HEK293 (cell line): ENCODE measurements at regions not wholly inside any gene's neighbourhood (a gene's known extent, or its start where the extent isn't known, plus 50 kb on each side); places are given as distances from the start of the nearest gene placed in this dataset.

Source experiments
- CTCF ChIA-PET: fragments of 350-600 bp; formaldehyde crosslinking; extraction: SDS; loops from one replicate; lab custom pipeline; 2021; ENCODE audit warnings: antibody characterized with exemption; lab: Yijun Ruan, JAX
- POLR2A ChIA-PET: fragments of 300-600 bp; formaldehyde crosslinking; extraction: SDS; loops from one replicate; lab custom pipeline; 2020; ENCODE audit warnings: antibody characterized with exemption, inconsistent platforms; lab: Yijun Ruan, JAX
- H3K27ac ChIP-seq: fragments of 200-500 bp; sonication (Bioruptor generic); 2 replicates; pipeline ENCODE4 v1.5.1; 2014; ENCODE audit warnings: low read depth, low read length, control low read depth, inconsistent platforms; ENCODE audit errors: extremely low read depth
- H3K36me3 ChIP-seq, 2 experiments: fragments of 200-500 bp in 1 of 2; sonication (Bioruptor generic) in 1 of 2; 1 replicate in 1 of 2; 2 replicates in 1 of 2; pipeline ENCODE4 v1.5.1; 2014 to 2017; ENCODE audit warnings: inconsistent platforms in 2 of 2, low read length in 2 of 2; ENCODE audit not compliant: control insufficient read depth in 2 of 2, insufficient read depth in 1 of 2
- H3K4me1 ChIP-seq: fragments of 200-500 bp; sonication (Bioruptor generic); 2 replicates; pipeline ENCODE4 v1.5.1; 2014; ENCODE audit warnings: mild to moderate bottlenecking, low read length, inconsistent platforms; ENCODE audit not compliant: control insufficient read depth, insufficient read depth
- H3K4me3 ChIP-seq: 2 replicates; pipeline ENCODE4 v1.5.1; 2011; ENCODE audit warnings: low read depth, mild to moderate bottlenecking, control low read depth, low read length, moderate library complexity
- H3K9me3 ChIP-seq: fragments of 200-500 bp; sonication (Bioruptor generic); 2 replicates; pipeline ENCODE4 v1.5.1; 2014; ENCODE audit warnings: low read depth, low read length, inconsistent platforms; ENCODE audit not compliant: control insufficient read depth, insufficient read depth
- FEZF1 ChIP-seq: fragments of 450-650 bp; formaldehyde crosslinking; IDR thresholded peaks from 2 replicates; pipeline ENCODE4 v1.5.1; 2016; ENCODE audit warnings: missing biosample characterization, missing genetic modification characterization
- KLF10 ChIP-seq: fragments of 450-650 bp; IDR thresholded peaks from 2 replicates; pipeline ENCODE4 v1.5.1; 2018; ENCODE audit warnings: missing biosample characterization, mild to moderate bottlenecking, missing genetic modification characterization
- MEIS1 ChIP-seq: sonication (generic); formaldehyde crosslinking; IDR thresholded peaks from 2 replicates; pipeline ENCODE4 v1.8.1; 2022; ENCODE audit warnings: missing genetic modification reagents, mild to moderate bottlenecking, borderline replicate concordance
- TRIM28 ChIP-seq: IDR thresholded peaks from 2 replicates; pipeline ENCODE4 v1.6.1; 2011; ENCODE audit warnings: low read length, control low read depth, borderline replicate concordance
- ZFP3 ChIP-seq: fragments of 450-650 bp; formaldehyde crosslinking; IDR thresholded peaks from 2 replicates; pipeline ENCODE4 v1.5.1; 2016; ENCODE audit warnings: low read depth, missing biosample characterization, missing genetic modification characterization
- ZFP41 ChIP-seq: fragments of 450-650 bp; formaldehyde crosslinking; IDR thresholded peaks from 2 replicates; pipeline ENCODE4 v1.5.1; 2016; ENCODE audit warnings: missing biosample characterization, missing genetic modification characterization, borderline replicate concordance
- ZNF146 ChIP-seq: fragments of 450-650 bp; formaldehyde crosslinking; IDR thresholded peaks from 2 replicates; pipeline ENCODE4 v1.5.1; 2016; ENCODE audit warnings: missing biosample characterization, missing genetic modification characterization
- ZNF341 ChIP-seq: fragments of 450-650 bp; formaldehyde crosslinking; IDR thresholded peaks from 2 replicates; pipeline ENCODE4; 2016; ENCODE audit warnings: low read depth, missing biosample characterization, missing genetic modification characterization
- ZNF416 ChIP-seq: fragments of 450-650 bp; formaldehyde crosslinking; IDR thresholded peaks from 2 replicates; pipeline ENCODE4 v1.5.1; 2016; ENCODE audit warnings: missing biosample characterization, missing genetic modification characterization
- ZNF585B ChIP-seq: fragments of 450-650 bp; formaldehyde crosslinking; IDR thresholded peaks from 2 replicates; pipeline ENCODE4 v1.5.1; 2016; ENCODE audit warnings: missing biosample characterization, missing genetic modification characterization
- ZNF623 ChIP-seq: fragments of 450-650 bp; formaldehyde crosslinking; IDR thresholded peaks from 2 replicates; pipeline ENCODE4 v1.5.1; 2016; ENCODE audit warnings: missing biosample characterization, missing genetic modification characterization
- ZNF76 ChIP-seq: fragments of 450-650 bp; formaldehyde crosslinking; IDR thresholded peaks from 2 replicates; pipeline ENCODE4; 2016; ENCODE audit warnings: low read depth, missing biosample characterization, missing genetic modification characterization, borderline replicate concordance
- TF ChIP-seq, protein P1 (sequence below): fragments of 450-650 bp; formaldehyde crosslinking; conservative IDR thresholded peaks from 2 replicates; pipeline ENCODE4 v1.5.1; 2016; ENCODE audit warnings: low read depth, missing biosample characterization, missing genetic modification characterization
- TF ChIP-seq, protein P2 (sequence below): fragments of 450-650 bp; formaldehyde crosslinking; IDR thresholded peaks from 2 replicates; pipeline ENCODE4 v1.5.1; 2017; ENCODE audit warnings: missing biosample characterization, missing genetic modification characterization
- TF ChIP-seq, protein P3 (sequence below): fragments of 450-650 bp; formaldehyde crosslinking; IDR thresholded peaks from 2 replicates; pipeline ENCODE4 v1.5.1; 2016; ENCODE audit warnings: missing biosample characterization, missing genetic modification characterization
- TF ChIP-seq, protein P4 (sequence below): fragments of 450-650 bp; formaldehyde crosslinking; IDR thresholded peaks from 2 replicates; pipeline ENCODE4 v1.5.1; 2016; ENCODE audit warnings: missing biosample characterization, missing genetic modification characterization, low read depth

DNA sequence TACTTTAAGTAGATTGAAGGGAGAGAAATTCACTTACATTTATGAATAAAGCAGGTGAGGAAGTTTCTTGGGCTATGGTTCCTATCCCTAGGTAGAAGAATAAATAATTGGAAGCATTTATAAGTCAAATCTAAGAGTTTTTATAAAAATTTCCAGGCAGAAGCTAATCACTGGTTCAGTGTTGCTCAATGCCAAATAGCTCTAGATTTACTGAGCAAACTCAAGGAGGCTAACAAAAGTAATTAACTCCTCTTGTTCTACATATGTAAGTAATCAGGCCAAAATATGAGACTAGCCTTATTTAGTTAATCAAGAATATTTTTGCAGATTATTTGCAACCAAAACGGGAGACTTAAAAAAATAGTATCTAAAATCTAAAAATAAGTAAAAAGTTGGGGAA lies 472.3 kb downstream of the PLK2 start (continued):
- TF ChIP-seq, protein P1, sequence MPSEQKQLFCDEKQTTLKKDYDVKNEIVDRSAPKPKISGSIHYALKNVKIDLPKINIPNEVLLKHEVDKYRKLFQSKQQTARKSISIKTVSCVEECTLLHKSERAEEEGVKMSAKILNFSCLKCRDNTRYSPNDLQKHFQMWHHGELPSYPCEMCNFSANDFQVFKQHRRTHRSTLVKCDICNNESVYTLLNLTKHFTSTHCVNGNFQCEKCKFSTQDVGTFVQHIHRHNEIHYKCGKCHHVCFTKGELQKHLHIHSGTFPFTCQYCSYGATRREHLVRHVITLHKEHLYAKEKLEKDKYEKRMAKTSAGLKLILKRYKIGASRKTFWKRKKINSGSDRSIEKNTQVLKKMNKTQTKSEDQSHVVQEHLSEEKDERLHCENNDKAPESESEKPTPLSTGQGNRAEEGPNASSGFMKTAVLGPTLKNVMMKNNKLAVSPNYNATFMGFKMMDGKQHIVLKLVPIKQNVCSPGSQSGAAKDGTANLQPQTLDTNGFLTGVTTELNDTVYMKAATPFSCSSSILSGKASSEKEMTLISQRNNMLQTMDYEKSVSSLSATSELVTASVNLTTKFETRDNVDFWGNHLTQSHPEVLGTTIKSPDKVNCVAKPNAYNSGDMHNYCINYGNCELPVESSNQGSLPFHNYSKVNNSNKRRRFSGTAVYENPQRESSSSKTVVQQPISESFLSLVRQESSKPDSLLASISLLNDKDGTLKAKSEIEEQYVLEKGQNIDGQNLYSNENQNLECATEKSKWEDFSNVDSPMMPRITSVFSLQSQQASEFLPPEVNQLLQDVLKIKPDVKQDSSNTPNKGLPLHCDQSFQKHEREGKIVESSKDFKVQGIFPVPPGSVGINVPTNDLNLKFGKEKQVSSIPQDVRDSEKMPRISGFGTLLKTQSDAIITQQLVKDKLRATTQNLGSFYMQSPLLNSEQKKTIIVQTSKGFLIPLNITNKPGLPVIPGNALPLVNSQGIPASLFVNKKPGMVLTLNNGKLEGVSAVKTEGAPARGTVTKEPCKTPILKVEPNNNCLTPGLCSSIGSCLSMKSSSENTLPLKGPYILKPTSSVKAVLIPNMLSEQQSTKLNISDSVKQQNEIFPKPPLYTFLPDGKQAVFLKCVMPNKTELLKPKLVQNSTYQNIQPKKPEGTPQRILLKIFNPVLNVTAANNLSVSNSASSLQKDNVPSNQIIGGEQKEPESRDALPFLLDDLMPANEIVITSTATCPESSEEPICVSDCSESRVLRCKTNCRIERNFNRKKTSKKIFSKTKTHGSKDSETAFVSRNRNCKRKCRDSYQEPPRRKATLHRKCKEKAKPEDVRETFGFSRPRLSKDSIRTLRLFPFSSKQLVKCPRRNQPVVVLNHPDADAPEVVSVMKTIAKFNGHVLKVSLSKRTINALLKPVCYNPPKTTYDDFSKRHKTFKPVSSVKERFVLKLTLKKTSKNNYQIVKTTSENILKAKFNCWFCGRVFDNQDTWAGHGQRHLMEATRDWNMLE (tag by site-specific recombination), result no peak
- TF ChIP-seq ZNF585B (tag by site-specific recombination) (no peak), ZFP3 (tag by site-specific recombination) (no peak), MEIS1 (CRISPR knock-in tag) (no peak)

DNA sequence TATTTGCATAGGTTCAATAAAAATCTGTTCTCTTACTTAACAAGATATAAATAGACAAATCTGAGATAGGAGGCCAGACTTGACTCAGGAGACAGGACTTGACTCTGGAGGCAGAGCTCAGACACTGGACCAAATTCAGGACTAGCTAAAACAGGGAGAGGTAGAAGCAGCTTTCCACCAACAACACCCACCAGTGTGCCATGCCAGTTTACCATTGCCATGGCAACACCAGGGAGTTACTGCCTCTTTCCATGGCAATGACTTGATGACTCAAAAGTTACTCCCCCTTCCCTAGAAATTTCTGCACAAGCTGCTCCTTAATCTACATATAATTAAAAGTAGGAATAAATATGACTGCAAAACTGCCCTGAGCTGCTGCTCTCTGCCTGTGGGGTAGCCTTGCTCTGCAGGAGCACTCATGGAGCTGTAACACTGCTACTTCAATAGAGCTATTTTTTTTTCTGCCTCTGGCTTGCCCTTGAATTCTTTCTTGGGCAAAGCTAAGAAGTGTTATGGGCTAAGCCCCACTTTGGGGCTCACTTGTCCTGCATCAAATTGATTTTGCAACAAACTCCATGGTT lies 473.0 kb downstream of the PLK2 start:
- Histone ChIP-seq H3K4me3 (no peak overlapping the region), H3K9me3 (no peaks in the 10 kb centered on the region), H3K36me3 (no peaks in the 10 kb centered on the region), H3K4me1 (no peaks in the 10 kb centered on the region), H3K27ac (no peak overlapping the region)
- TF ChIP-seq, protein P2, sequence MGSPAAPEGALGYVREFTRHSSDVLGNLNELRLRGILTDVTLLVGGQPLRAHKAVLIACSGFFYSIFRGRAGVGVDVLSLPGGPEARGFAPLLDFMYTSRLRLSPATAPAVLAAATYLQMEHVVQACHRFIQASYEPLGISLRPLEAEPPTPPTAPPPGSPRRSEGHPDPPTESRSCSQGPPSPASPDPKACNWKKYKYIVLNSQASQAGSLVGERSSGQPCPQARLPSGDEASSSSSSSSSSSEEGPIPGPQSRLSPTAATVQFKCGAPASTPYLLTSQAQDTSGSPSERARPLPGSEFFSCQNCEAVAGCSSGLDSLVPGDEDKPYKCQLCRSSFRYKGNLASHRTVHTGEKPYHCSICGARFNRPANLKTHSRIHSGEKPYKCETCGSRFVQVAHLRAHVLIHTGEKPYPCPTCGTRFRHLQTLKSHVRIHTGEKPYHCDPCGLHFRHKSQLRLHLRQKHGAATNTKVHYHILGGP, result no peak
- TF ChIP-seq ZFP41, result no peak
- no peak for TF ChIP-seq ZNF416
- TF ChIP-seq, protein P3, sequence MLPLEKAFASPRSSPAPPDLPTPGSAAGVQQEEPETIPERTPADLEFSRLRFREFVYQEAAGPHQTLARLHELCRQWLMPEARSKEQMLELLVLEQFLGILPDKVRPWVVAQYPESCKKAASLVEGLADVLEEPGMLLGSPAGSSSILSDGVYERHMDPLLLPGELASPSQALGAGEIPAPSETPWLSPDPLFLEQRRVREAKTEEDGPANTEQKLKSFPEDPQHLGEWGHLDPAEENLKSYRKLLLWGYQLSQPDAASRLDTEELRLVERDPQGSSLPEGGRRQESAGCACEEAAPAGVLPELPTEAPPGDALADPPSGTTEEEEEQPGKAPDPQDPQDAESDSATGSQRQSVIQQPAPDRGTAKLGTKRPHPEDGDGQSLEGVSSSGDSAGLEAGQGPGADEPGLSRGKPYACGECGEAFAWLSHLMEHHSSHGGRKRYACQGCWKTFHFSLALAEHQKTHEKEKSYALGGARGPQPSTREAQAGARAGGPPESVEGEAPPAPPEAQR (tag by site-specific recombination), result no peak
- TF ChIP-seq ZNF341 (tag by site-specific recombination), result no peak
- TF ChIP-seq ZNF146 (tag by site-specific recombination), result no peak
- no peak for TF ChIP-seq ZNF623
- TF ChIP-seq TRIM28, result no peak
- no peak for TF ChIP-seq FEZF1 (tag by site-specific recombination)
- CTCF ChIA-PET, result interaction anchor here (0.6 to 0.9 kb wide), 4 partner anchors 23 to 196 kb away, joined by 3 to 5 read pairs (median 4); no protein-coding TSS in a partner anchor
- POLR2A ChIA-PET, result interaction anchor here (0.6 kb wide), 1 partner anchor 26 kb away, joined by 3 read pairs; no protein-coding TSS in a partner anchor

DNA sequence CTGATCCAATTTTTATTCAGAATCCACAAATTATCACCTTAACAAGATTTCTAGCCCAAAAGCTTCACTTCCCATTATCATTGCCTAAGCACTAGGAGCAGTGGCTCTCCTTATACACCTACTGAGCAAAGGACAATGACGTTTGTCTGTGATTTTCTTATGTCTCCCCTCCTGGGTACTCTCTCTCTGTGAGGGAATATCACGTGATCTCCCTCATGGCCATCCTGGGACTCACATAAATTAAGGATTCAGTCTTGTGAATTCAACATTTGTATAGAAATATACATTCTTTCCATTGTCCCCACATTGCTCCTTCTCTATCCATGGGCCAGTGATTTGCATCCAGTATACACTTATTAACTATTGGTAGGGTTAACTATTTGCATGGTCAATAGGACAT lies 476.5 kb downstream of the PLK2 start:
- Histone ChIP-seq H3K4me1 (no peaks in the 10 kb centered on the region), H3K27ac (no peak overlapping the region), H3K9me3 (no peaks in the 10 kb centered on the region), H3K4me3 (no peak overlapping the region), H3K36me3 (no peaks in the 10 kb centered on the region)
- ChIA-PET POLR2A (no interaction called here), CTCF (no interaction called here)
- TF ChIP-seq KLF10 (tag by site-specific recombination) (no peak), ZNF76 (no peak), MEIS1 (CRISPR knock-in tag) (no peak), TRIM28 (no peak)
- TF ChIP-seq, protein P4, sequence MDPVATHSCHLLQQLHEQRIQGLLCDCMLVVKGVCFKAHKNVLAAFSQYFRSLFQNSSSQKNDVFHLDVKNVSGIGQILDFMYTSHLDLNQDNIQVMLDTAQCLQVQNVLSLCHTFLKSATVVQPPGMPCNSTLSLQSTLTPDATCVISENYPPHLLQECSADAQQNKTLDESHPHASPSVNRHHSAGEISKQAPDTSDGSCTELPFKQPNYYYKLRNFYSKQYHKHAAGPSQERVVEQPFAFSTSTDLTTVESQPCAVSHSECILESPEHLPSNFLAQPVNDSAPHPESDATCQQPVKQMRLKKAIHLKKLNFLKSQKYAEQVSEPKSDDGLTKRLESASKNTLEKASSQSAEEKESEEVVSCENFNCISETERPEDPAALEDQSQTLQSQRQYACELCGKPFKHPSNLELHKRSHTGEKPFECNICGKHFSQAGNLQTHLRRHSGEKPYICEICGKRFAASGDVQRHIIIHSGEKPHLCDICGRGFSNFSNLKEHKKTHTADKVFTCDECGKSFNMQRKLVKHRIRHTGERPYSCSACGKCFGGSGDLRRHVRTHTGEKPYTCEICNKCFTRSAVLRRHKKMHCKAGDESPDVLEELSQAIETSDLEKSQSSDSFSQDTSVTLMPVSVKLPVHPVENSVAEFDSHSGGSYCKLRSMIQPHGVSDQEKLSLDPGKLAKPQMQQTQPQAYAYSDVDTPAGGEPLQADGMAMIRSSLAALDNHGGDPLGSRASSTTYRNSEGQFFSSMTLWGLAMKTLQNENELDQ, result no peak
